Vagina (tissue), 2 donors: ENCODE measurements at regions not wholly inside any gene's neighbourhood (a gene's known extent, or its start where the extent isn't known, plus 50 kb on each side); places are given as distances from the start of the nearest gene placed in this dataset.

ENCODE experiments used
- CTCF ChIP-seq, 3 experiments: fragments of 450-650 bp in 2 of 3; fragments of 200-600 bp in 1 of 3; sonication (generic) in 1 of 3; IDR thresholded peaks; one replicate each; pipeline ENCODE4 v1.5.1; 2017 to 2019; ENCODE audit warnings: antibody characterized with exemption in 3 of 3, mild to moderate bottlenecking in 2 of 3, moderate library complexity in 2 of 3
- POLR2A ChIP-seq, 2 donors: fragments of 450-650 bp; IDR thresholded peaks; one replicate each; pipeline ENCODE4 v1.6.1; 2017; ENCODE audit warnings: antibody characterized with exemption in 2 of 2, mild to moderate bottlenecking in 2 of 2, moderate library complexity in 2 of 2
- POLR2AphosphoS5 ChIP-seq, 2 donors: sonication (generic); formaldehyde crosslinking; IDR thresholded peaks; one replicate each; pipeline ENCODE4 v1.9.0; 2017; ENCODE audit warnings: antibody characterized with exemption in 2 of 2, mild to moderate bottlenecking in 2 of 2, low read depth in 1 of 2; ENCODE audit not compliant: insufficient read depth in 1 of 2

DNA sequence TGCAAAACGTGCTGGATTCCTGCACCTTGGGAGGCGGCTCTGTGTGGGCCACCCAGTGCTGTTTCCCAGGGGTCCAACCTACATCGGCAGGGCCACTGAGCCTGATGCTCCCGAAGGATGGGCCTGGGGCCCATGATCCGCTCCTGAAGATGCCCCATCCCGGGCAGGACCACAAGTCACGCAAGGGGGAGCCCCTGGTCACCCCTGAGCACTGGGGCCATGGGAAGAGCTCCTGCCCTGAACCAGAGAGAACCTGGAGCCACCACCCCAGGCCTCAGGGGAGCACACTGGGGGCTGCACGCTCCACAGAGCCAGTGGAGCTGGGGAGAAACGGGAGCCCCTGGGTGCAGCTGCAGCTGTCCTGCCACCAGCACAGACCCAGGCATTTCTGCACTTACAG, 124.6 kb upstream of the SFSWAP start:
- TF ChIP-seq CTCF (IDR thresholded peaks at IDR 0.05), result no peak
- no peak for TF ChIP-seq POLR2AphosphoS5 (IDR thresholded peaks at IDR 0.05; ENCODE audit: insufficient read depth in 1 of 2, low read depth in 1 of 2)
- no peak for TF ChIP-seq POLR2A (IDR thresholded peaks at IDR 0.05)
